NB4 (cell line): ENCODE measurements at regions not wholly inside any gene's neighbourhood (a gene's known extent, or its start where the extent isn't known, plus 50 kb on each side); places are given as distances from the start of the nearest gene placed in this dataset.

ENCODE experiments used
- DNase-seq: peaks from one replicate; pipeline ENCODE4 v3.0.0; 2010; ENCODE audit warnings: low read depth
- H3K4me3 ChIP-seq: one replicate; pipeline ENCODE4 v1.5.1; 2011; ENCODE audit warnings: mild to moderate bottlenecking, low read depth, low read length, moderate library complexity
- CTCF ChIP-seq: IDR thresholded peaks from one replicate; pipeline ENCODE4 v1.5.1; 2012; ENCODE audit warnings: low read depth, low read length
- MAX ChIP-seq: IDR thresholded peaks from 2 replicates; pipeline ENCODE4 v1.6.1; 2011; ENCODE audit warnings: low read depth, low read length
- MYC ChIP-seq: IDR thresholded peaks from 2 replicates; pipeline ENCODE4 v1.6.1; 2011; ENCODE audit warnings: low read depth, low read length
- POLR2A ChIP-seq: IDR thresholded peaks from 2 replicates; pipeline ENCODE4 v1.6.1; 2011; ENCODE audit warnings: mild to moderate bottlenecking; ENCODE audit not compliant: insufficient read length; ENCODE audit errors: extremely low read depth

- H3K4me3 ChIP-seq, result no peak overlapping the region
- TF ChIP-seq MAX (no peak), POLR2A (no peak), CTCF (no peak), MYC (no peak)
Measured at GRCh38 chr12:4133636-4134447, 139.7 kb upstream of the CCND2 start.

GRCh38 chr12:4133029-4133428, 140.5 kb upstream of the CCND2 start:
- no peak for TF ChIP-seq MYC
- no peak for TF ChIP-seq POLR2A
- TF ChIP-seq CTCF, result no peak
- no peak for TF ChIP-seq MAX
- H3K4me3 ChIP-seq, result no peak overlapping the region
- no peak for DNase-seq

More at GRCh38 chr12:4133636-4134447, 139.7 kb upstream of the CCND2 start:
- DNase-seq, result peak; percentile 37

- no peak for DNase-seq
- TF ChIP-seq CTCF, result no peak
- no peak for TF ChIP-seq MYC
- TF ChIP-seq POLR2A, result no peak
- TF ChIP-seq MAX, result no peak
- no peak overlapping the region for H3K4me3 ChIP-seq
Measured at GRCh38 chr12:4121506-4122020, 152.0 kb upstream of the CCND2 start.

- DNase-seq, result no peak
- no peak for TF ChIP-seq CTCF
- TF ChIP-seq POLR2A, result no peak
- no peak for TF ChIP-seq MAX
- TF ChIP-seq MYC, result no peak
- no peak overlapping the region for H3K4me3 ChIP-seq
Measured at GRCh38 chr12:4120316-4120917, 153.1 kb upstream of the CCND2 start.

- H3K4me3 ChIP-seq, result no peak overlapping the region
- DNase-seq, result no peak
- TF ChIP-seq POLR2A (no peak), MYC (no peak), MAX (no peak), CTCF (no peak)
Measured at GRCh38 chr12:4119157-4119761, 154.3 kb upstream of the CCND2 start.
